ENCODE measurements at regions not wholly inside any gene's neighbourhood (a gene's known extent, or its start where the extent isn't known, plus 50 kb on each side); places are given as distances from the start of the nearest gene placed in this dataset.
"Not testable (repeated sequence)": the region's sequence is repeated elsewhere in the genome, so short reads cannot be mapped to it uniquely, and the experiment has no call there.

DNA sequence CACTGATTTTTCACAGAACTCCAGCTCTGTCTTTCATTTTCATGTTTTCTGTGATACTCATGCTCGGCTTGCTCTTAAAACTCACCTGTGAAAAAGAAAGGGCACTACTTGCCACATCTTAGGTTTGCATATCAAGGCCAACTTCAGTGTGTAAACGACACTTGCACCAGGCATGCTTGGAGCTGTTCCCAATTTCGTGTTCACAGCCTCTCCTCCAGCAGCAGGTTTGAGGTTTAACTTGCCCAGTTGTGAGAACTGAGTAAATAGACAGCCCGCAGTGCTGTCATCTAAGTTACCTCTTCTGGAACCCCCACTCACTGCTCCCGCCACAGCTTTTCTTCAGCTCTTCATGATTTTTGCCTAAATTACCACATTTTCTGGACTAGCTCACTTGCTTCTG, 172.2 kb downstream of the SPDYE17 start:
- intact Hi-C loops (cut with DNase I) = not testable (repeated sequence)

DNA sequence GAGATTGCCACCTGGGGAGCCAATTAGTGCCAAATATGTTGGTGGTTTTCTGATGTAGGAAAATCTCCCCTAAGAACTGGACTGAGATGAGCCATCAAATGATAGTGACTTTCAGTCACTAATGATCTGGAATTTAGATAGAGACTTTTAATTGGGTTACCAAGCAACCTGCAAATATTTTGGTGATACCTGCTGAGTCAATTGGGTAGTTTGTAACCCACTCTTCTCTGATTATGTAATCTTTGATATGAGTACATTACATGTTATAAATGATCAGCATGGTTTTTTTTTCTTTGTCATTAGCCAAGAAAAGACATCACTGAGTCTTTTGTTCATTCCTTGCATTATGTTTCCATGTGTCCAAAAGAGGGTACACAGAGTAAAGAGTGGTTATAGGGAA, 177.5 kb downstream of the SPDYE17 start:
- intact Hi-C loops (cut with DNase I) = not testable (repeated sequence)

More for the DNA sequence above, 172.2 kb downstream of the SPDYE17 start:
- not testable (repeated sequence) for DNase-seq (ENCODE audit: low spot score)

DNA sequence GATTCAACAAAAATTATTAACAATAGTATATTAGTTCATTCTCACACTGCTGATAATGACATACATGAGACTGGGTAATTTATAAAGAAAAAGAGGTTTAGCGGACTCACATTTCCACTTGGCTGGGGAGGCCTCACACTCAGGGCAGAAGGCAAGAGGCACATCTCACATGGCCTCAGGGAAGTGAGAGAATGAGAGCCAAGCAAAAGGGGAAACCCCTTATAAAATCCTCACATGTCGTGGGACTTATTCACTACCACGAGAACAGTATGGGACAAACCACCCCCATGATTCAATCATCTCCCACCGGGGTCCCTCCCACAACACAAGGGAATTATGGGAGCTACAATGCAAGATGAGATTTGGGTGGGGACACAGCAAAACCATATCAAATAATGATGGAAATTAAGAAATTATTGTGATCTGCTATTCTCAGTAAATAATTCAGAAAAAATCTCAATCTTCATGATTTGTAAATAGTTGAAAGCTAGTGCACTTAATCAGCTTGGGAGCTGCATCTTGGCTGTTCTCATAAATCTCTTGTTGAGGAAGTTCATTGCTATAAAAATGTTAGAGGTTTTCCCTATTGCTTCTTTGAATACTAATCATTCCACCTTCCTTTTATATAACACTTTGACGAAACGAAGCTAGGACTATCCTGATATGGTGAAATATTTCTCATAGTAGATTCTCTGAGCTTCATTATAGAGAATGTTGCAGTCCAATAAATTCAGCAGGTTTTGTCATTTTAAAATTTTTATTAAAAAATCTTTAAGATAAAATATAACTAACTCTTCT, 179.2 kb downstream of the SPDYE17 start:
- DNase-seq (ENCODE audit: low spot score); intact Hi-C loops (cut with DNase I): not testable (repeated sequence)

More for the DNA sequence above, 177.5 kb downstream of the SPDYE17 start:
- not testable (repeated sequence) for DNase-seq (ENCODE audit: low spot score)

DNA sequence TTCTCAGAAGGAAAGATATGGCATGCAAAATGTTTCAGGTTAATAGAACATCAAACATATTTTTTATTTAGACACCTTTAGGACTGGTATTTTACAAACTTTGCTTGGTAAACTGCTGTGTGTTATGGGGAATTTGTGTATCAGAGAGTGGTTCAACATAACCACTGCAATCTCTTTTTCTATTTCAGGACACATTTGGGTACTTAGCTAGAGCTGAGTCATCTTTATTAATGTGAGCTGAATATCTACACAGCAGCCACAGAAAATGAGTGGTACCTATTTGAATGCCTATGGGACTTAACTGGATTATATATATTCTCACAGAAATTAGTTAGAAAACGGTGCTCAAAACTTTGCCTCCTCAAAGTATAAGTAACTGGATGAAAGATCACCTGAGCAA, 179.8 kb downstream of the SPDYE17 start:
- intact Hi-C loops (cut with DNase I); DNase-seq (ENCODE audit: low spot score): not testable (repeated sequence)

DNA sequence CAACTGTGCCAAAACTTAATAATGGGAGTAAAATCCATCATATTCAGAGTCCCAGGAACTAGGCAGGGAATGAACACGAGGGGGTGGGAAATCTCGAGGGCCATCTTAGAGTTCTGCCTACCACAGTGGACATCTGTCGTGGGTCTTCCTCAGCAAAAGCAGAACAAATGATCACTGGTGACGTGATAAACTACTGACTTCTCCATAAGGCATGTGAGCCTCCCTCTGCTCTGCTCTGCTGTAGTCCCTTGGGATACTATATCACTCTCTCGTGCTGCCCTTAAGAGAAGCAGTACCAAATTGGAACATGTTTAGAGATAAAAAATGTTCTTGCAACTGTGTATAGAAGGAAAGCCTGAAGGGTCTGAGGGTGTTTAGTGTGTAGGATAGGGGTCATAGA, 180.5 kb downstream of the SPDYE17 start:
- DNase-seq (ENCODE audit: low spot score); intact Hi-C loops (cut with DNase I): not testable (repeated sequence)

DNA sequence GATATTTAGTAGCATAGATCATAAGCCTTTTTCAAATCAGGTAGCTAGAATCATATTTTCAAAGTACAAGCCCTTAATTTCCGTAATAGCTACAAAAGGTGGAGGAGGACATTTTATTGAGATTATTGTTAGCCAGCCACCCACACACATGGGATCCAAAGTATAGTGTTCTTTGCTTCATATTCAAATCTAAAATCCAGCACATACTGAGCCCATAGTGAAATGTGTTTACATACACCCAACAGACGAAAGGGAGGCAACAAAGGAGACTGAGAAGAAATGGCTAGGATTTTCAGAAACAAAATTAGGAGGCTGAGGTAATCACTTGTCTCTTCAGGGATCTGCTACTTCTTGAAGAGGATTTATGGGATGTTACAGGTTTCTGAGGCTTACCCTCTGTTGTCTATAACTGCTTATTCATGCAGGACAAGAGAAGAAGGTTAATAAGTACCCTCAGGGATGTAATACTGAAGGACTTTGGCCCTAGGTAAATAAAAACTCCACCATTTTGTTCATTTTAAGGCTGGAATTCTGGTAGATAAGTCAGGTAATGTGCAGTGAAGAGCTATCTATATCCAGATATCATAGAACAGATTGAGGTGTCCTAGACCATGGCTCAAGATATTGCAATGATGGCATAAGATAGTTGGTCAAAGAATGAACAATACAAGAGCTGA, 182.1 kb downstream of the SPDYE17 start:
- DNase-seq (ENCODE audit: low spot score); intact Hi-C loops (cut with DNase I): not testable (repeated sequence)

DNA sequence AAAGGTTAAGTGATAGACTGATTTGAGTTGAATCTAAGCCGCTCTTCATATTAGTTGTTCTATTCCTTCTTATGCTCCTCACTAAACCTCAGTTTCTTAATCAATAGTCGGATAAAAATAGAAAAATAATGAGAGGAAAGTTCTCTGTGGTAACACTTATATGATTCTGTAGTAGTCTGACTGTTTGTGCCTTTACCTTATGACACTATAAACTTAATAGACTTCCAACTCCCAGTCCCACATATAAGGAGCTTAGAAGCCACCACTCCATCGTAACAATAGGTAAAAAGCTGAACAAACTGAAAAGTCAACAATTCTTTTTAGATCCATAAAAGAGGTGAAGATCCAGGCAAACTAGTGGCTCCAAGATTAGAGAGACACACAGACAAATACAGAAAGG, 192.3 kb downstream of the SPDYE17 start:
- DNase-seq (ENCODE audit: low spot score); intact Hi-C loops (cut with DNase I): not testable (repeated sequence)

DNA sequence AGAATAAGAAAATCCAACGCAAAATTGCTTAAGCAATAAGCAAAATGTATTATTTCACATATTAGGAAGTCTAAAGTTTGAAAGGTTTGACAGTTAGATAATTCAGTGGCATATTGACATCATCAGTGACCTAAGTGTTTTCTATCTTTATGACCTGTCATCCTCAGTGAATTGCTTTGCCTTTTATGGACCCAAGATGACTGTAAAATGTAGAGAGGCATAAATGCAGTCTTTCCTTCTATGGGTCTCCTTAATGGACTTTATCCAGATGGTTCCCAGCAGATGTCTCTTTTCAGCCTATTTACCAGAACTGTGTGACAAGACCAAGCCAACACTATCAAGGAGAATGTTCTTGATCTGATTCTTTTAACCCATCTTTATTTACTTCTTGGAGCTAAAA, 192.9 kb downstream of the SPDYE17 start:
- intact Hi-C loops (cut with DNase I); DNase-seq (ENCODE audit: low spot score): not testable (repeated sequence)

DNA sequence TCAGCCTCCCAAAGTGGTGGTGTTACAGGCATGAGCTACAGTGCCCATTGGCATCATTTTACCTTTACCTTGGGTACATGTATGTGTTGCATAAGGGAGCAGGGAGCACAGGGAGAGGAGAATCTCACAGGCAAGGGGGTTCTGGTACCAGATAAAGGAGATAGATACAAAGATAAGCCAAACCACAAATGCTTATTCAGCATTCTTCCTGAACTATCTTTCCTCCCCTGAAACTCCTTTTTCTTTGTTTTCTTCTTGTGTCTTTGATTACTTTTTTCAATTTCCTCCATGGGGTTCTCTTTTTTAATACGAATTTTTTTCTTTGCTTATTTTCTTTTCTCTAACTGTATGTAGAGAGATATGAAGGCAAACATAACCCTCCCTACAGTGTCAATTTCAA, 193.8 kb downstream of the SPDYE17 start:
- intact Hi-C loops (cut with DNase I); DNase-seq (ENCODE audit: low spot score): not testable (repeated sequence)

DNA sequence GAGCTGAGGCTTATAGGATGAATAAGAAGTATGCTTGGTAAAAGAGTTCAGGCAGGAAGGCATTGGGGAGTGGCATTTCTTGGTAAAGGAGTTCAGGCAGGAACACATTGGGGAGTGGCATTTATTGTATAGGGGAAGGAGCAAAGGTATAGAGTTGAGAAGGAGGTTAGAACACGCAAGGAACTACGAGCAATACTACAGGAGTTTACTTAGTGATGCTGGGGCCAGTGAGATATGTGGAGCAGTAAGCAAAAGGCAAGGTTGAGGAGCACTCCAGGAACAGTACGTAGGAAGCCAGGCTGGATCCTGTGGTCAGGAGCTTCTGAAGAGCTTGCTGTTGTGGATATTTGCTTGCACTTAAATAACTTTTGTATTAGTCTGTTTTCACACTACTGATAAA, 202.2 kb upstream of the POMZP3 start:
- DNase-seq (ENCODE audit: low spot score); intact Hi-C loops (cut with DNase I): not testable (repeated sequence)

DNA sequence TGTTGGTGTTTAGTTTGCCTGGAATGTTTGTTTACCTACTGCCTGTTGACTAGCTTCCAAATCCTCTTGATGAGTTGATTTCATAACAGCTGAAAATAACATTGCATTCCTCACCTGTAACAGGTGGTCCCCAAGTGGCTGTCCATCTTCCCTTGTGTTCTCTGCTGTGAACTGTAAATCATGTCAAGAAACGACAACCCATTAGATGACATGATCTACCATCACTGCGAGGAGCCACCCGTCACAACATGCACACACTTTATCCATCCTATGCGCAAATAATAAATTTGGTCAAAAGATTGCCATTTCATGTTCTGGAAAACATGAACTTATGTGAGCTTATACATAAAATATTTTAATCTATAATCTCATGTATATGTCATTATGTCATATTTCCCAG, 199.1 kb upstream of the POMZP3 start:
- intact Hi-C loops (cut with DNase I); DNase-seq (ENCODE audit: low spot score): not testable (repeated sequence)

DNA sequence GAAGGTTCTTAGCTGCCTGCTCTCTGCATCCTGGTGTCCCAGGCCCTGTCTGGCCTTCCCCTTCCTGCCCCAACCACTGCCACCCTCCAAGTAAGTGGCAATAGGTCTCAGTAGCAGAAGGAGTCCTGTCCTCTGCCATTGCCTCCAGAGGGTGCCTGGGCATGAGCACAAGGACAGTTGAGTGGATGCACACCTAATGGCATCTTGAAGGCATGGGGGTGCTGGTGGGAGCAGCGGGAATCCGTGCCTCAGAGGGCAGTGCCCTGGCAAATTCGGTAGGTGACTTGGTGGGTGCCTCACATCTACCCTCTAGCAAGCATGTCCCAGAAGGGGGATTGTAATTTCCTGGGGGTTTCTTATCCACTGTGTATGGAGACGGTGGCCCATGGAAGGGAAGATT, 182.8 kb upstream of the POMZP3 start:
- DNase-seq (ENCODE audit: low spot score) = peak; percentile 29
- intact Hi-C loops (cut with DNase I) = not testable (repeated sequence)

DNA sequence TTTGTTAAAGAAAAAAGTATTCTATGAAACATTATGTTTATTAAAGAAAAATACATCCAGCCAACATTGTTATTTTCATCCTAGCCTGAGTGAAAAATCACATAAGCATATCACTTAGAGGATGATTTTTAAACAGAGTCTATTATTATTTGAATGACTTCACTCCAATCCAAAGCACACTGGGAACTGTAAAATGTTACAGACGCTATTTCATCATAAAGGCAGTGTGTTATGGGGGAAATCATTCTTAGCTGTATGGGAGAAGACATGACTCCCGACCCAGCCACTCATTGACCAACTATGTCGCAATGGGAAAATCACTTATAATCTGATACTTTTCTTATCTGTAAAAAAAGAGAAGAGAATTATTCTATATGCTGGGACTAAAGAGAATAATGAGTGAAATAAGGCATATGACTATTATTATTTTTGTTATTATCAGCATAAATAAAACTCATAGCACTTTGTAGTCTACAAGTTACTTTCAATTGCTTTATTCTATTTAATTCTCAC, 180.6 kb upstream of the POMZP3 start:
- DNase-seq (ENCODE audit: low spot score); intact Hi-C loops (cut with DNase I): not testable (repeated sequence)

DNA sequence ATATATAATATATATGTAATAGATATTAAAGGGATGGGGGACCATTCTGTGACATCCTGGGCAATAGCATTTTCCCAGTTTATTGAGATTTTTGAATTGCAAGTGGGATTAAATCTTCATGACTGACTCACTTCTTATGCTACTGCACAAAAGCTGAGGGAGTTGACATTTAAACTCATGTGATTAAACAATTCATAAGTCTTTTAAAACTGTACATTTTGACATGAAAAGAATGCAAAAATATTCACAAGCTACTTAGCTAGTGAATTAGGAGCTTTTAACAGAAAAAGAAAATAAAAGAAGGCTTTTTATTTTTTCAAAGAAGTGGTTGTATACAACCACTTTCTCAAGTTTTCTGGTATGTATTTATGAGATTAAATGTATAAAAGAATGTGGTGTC, 179.4 kb upstream of the POMZP3 start:
- intact Hi-C loops (cut with DNase I); DNase-seq (ENCODE audit: low spot score): not testable (repeated sequence)

DNA sequence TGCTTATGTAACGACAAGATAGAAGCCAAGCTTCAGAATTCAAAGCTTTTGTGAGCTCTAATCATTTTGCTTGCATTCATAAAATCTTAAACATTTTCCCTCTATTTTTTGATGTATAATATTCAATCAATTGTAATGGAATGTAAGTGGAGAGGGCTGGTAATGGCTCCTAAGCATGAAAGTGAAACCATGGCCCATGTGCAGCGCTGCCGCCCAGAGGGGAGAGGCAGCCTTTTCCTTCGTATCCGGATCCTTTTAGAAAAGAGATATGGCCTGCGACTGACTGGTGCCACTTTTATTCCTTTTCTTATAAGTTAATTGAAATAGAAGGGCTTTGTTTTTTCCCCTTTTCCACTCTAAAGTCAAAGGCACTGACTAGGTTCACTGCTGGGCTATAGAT, 178.9 kb upstream of the POMZP3 start:
- intact Hi-C loops (cut with DNase I); DNase-seq (ENCODE audit: low spot score): not testable (repeated sequence)

DNA sequence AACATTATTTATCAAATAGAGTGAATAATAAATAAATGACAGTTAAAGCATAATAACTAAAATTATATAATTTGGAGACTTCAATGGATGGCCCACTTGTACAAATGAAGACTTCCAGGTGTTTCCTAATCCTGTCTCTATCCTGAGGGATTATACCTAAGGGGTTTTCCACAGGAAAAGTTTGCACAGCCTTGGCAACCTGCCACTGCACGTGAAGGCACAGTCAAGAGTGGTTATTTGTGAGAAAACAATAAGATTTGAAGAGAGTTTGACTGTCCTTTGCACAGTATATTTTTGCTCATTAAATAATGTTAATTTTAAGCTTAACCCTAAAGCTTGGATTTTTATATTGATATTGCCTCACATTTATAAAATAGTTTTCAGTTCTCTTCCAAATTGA, 178.2 kb upstream of the POMZP3 start:
- intact Hi-C loops (cut with DNase I); DNase-seq (ENCODE audit: low spot score): not testable (repeated sequence)

DNA sequence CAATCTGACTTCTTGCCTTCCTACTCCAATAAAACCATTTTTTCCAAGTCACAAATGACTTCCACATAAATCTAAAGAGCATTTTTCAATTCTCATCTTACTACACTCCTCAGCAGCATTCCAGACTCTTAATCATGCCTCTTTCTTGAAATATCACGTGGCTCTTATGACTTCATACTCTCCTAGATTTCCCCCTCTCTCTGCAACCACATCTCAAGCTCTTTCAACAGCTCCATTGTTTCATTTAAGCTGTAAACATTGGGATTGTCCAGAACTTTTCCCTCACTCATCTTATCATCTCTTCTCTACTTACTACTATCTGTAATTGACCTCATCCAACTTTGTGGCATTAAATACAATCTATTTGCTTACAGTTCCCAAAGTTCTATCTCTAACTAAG, 170.6 kb upstream of the POMZP3 start:
- intact Hi-C loops (cut with DNase I); DNase-seq (ENCODE audit: low spot score): not testable (repeated sequence)

DNA sequence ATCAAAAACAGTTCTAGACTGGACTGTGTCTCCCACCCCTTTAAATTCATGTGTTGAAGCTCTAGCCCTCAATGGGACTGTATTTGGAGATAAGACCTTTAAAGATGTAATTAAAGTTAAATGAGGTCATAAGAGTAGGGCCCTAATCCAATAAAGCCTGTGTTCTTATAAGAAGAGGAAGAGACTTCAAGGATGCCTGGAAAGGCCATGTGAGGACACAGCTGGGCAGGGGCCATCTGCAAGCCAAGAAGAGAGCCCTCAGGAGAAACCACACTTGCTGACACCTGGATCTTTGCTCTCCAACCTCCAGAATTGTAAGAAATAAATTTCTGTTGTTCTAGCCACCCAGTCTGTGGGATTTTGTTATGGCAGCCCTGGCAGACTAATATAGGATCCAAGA, 153.6 kb upstream of the POMZP3 start:
- intact Hi-C loops (cut with DNase I) = not testable (repeated sequence)

DNA sequence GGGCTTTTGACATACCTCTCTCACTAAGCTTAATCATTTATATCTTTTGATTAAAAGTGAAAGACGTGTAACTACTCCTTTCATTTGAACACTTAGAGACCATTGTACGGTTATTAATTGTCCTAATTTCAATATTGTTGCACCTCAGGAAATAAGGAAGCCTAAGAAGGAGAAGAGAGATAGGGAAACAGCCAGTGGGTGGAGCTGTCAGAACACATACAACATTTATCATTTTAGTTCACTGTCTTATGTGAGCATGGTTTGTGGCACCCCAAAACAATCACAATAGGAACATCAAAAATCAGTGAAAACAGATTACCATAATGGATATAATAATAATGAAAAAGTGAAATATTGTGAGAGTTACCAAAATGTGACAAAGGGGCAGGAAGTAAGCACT, 147.2 kb upstream of the POMZP3 start:
- intact Hi-C loops (cut with DNase I); DNase-seq (ENCODE audit: low spot score): not testable (repeated sequence)

More for the DNA sequence above, 153.6 kb upstream of the POMZP3 start:
- DNase-seq (ENCODE audit: low spot score) = not testable (repeated sequence)

DNA sequence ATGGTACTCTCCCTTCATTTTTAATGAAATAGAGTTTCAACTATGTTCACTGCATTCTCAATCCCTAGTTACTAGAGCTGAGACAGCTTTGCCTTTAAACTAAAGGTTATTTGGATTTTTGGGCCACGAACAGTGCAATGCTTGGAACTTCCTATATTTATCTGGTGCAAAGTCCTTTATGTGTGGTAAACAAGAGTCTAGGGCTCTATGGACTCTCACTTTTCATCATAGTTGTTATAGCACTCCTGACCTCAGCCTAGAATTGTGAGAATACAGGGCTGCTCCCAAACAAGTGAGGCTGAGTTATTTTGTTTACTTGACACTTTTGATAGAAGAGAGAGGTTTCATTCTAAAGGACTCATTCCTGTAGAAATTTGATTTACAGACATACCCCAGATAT, 144.9 kb upstream of the POMZP3 start:
- intact Hi-C loops (cut with DNase I); DNase-seq (ENCODE audit: low spot score): not testable (repeated sequence)

Measured in posterior vena cava (tissue), 2 donors.